OCI-LY7 (cell line): ENCODE measurements at regions not wholly inside any gene's neighbourhood (a gene's known extent, or its start where the extent isn't known, plus 50 kb on each side); places are given as distances from the start of the nearest gene placed in this dataset.

Source experiments
- BruUV-seq: library from RNA; stranded (reverse); fragments of 400-500 nt; replicated peaks from 2 replicates; lab custom pipeline; 2021; lab: Mats Ljungman, UMichigan
- CTCF ChIA-PET: fragments of 300-600 bp; sonication (Branson Sonifier 250); formaldehyde crosslinking; loops from one replicate; lab custom pipeline; 2022; ENCODE audit warnings: antibody characterized with exemption; ENCODE audit not compliant: unreplicated experiment; lab: Charles Lee
- POLR2A ChIA-PET: fragments of 300-600 bp; sonication (Branson Sonifier 250); formaldehyde crosslinking; loops from one replicate; lab custom pipeline; 2022; ENCODE audit warnings: antibody characterized with exemption; lab: Charles Lee
- DNase-seq: peaks from one replicate; pipeline ENCODE4 v3.0.0-alpha.2; 2015; ENCODE audit warnings: low spot score
- H2AFZ ChIP-seq: fragments of 200-600 bp; sonication (generic), shearing (Covaris generic); 2 replicates; pipeline ENCODE4 v1.6.1; 2014; ENCODE audit warnings: mild to moderate bottlenecking, antibody characterized with exemption, low read length, moderate library complexity
- H3K27ac ChIP-seq: fragments of 200-600 bp; sonication (generic); 2 replicates; pipeline ENCODE4 v1.5.1; 2014; ENCODE audit warnings: mixed run types, low read depth, mild to moderate bottlenecking, moderate library complexity, low read length, inconsistent platforms; ENCODE audit not compliant: poor library complexity, severe bottlenecking
- H3K36me3 ChIP-seq: fragments of 200-600 bp; sonication (generic); 2 replicates; pipeline ENCODE4 v1.6.1; 2014; ENCODE audit warnings: mild to moderate bottlenecking, antibody characterized with exemption, low read length, moderate library complexity, mixed read lengths; ENCODE audit not compliant: insufficient read depth
- H3K4me1 ChIP-seq: fragments of 200-600 bp; sonication (generic); 2 replicates; pipeline ENCODE4 v1.5.1; 2014; ENCODE audit warnings: mild to moderate bottlenecking, low read length; ENCODE audit not compliant: insufficient read depth, poor library complexity, severe bottlenecking
- H3K4me2 ChIP-seq: fragments of 200-600 bp; sonication (generic); 2 replicates; pipeline ENCODE4 v1.6.1; 2014; ENCODE audit warnings: mild to moderate bottlenecking, low read length
- H3K4me3 ChIP-seq: fragments of 200-600 bp; sonication (generic); 2 replicates; pipeline ENCODE4 v1.5.1; 2014; ENCODE audit warnings: mild to moderate bottlenecking, low read depth, low read length; ENCODE audit not compliant: poor library complexity, severe bottlenecking
- H3K79me2 ChIP-seq: fragments of 200-600 bp; sonication (generic); 2 replicates; pipeline ENCODE4 v1.6.1; 2016; ENCODE audit warnings: low read depth, mild to moderate bottlenecking, low read length, moderate library complexity, mixed read lengths; ENCODE audit not compliant: insufficient read depth
- H3K9me2 ChIP-seq: fragments of 200-600 bp; sonication (generic); 2 replicates; pipeline ENCODE4 v1.6.1; 2016; ENCODE audit warnings: mild to moderate bottlenecking, low read length, mixed read lengths; ENCODE audit not compliant: insufficient read depth
- H3K9me3 ChIP-seq: fragments of 200-600 bp; sonication (generic); 2 replicates; pipeline ENCODE4 v1.6.1; 2014; ENCODE audit warnings: mild to moderate bottlenecking, mixed run types, low read length, mixed read lengths
- H4K20me1 ChIP-seq: fragments of 200-600 bp; sonication (generic); 2 replicates; pipeline ENCODE4 v1.6.1; 2014; ENCODE audit warnings: mild to moderate bottlenecking, antibody characterized with exemption, low read length, moderate library complexity, mixed read lengths; ENCODE audit not compliant: insufficient read depth
- CTCF ChIP-seq: fragments of 200-600 bp; sonication (generic); conservative IDR thresholded peaks from 2 replicates; pipeline ENCODE4 v1.5.1; 2014; ENCODE audit warnings: mild to moderate bottlenecking, antibody characterized with exemption, low read length, moderate library complexity, mixed read lengths
- EZH2phosphoT487 ChIP-seq: fragments of 200-600 bp; sonication (generic); IDR thresholded peaks from 2 replicates; pipeline ENCODE4 v1.6.1; 2018; ENCODE audit warnings: low read depth, borderline replicate concordance, mild to moderate bottlenecking, mixed run types, antibody characterized with exemption, low read length, moderate library complexity, mixed read lengths
- intact Hi-C: fragments of 100-400 bp; cut with micrococcal nuclease; formaldehyde crosslinking; loops from one replicate; pipeline ENCODE4 v1.10.0; 2022; ENCODE audit not compliant: unreplicated experiment

GRCh38 chr2:7748717-7749415 is 831.7 kb downstream of the RNF144A start:
- POLR2A ChIA-PET = interaction anchor here (1.2 to 2.4 kb wide), 4 partner anchors 9 to 22 kb away, joined by 3 to 7 read pairs (median 3); no protein-coding TSS in a partner anchor
- Histone ChIP-seq H3K9me3 (peaks cover 8% of the 10 kb centered on the region; the same call in 1 of the 2 replicates), H3K27ac (no peak overlapping the region), H3K4me3 (no peak overlapping the region), H4K20me1 (no peaks in the 10 kb centered on the region), H3K4me2 (no peak overlapping the region), H3K79me2 (no peaks in the 10 kb centered on the region), H3K36me3 (no peaks in the 10 kb centered on the region), H2AFZ (no peak overlapping the region), H3K4me1 (no peaks in the 10 kb centered on the region), H3K9me2 (no peaks in the 10 kb centered on the region)
- no peak for TF ChIP-seq CTCF
- no peak for TF ChIP-seq EZH2phosphoT487
- intact Hi-C loops = no loop called here
- no peak for DNase-seq
- CTCF ChIA-PET = no interaction called here
- no TSS peak for BruUV-seq

- Histone ChIP-seq H3K27ac (no peak overlapping the region), H3K9me2 (no peaks in the 10 kb centered on the region), H3K4me1 (no peaks in the 10 kb centered on the region), H3K4me2 (no peak overlapping the region), H2AFZ (no peak overlapping the region), H3K36me3 (no peaks in the 10 kb centered on the region), H4K20me1 (no peaks in the 10 kb centered on the region), H3K4me3 (no peak overlapping the region), H3K9me3 (peaks cover 13% of the 10 kb centered on the region; the same call in 1 of the 2 replicates), H3K79me2 (no peaks in the 10 kb centered on the region)
- ChIA-PET POLR2A (interaction anchor here (0.5 to 2.4 kb wide), 7 partner anchors 10 to 878 kb away, joined by 3 to 7 read pairs (median 3); no protein-coding TSS in a partner anchor), CTCF (no interaction called here)
- intact Hi-C loops = no loop called here
- TF ChIP-seq CTCF = no peak
- no peak for TF ChIP-seq EZH2phosphoT487
- DNase-seq = no peak
- BruUV-seq = no TSS peak
Measured at GRCh38 chr2:7749895-7750559, 832.8 kb downstream of the RNF144A start.
